ENCODE measurements at regions not wholly inside any gene's neighbourhood (a gene's known extent, or its start where the extent isn't known, plus 50 kb on each side); places are given as distances from the start of the nearest gene placed in this dataset.

DNA sequence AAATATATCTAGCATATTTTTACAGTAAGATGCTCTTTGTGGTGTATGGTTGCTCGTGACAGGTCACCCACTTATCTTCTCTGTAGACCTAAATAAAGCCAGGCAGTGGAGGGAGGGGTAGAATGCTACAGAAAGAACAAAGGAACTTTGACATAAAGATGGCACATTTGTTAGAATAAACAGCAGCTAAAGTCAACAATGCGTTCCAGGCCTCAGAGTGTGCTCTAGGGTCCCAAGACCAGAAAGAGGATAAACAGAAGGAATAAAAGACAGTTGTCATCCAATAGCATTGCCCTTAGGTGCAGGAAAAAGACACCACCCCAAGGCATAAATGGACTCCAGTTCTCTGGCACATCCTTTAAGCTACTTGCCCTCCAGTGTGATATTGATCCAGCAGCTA lies 523.0 kb upstream of the CDH11 start:
- H3K36me3 Mint-ChIP-seq = no peaks in the 10 kb centered on the region

DNA sequence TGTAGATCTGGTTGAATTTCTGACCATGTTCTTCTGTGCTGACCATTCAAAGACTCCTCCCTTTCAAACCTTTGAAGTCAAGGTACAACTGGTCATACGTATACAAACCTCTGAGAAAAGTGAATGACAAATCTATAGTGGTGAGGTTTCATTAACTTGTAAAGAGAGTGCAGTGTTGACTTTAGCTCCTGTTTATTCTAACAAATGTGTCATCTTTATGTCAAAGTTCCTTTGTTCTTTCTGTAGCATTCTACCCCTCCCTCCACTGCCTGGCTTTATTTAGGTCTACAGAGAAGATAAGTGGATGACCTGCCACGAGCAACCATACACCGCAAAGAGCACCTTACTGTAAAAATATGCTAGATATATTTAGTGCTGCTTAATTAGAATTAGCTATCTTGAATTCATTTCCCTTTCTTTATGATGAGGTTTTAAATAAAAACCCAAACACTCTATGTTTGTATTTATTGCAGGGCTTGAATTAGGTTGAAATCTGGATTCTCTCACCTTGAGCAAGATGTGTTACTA lies 520.0 kb upstream of the CDH11 start:
- WGBS (ENCODE audit: insufficient coverage) = no CpG with 5 or more reads among the region's 3 CpGs
- Histone ChIP-seq H3K27ac (ENCODE audit: low read length) (no peak overlapping the region), H3K36me3 (ENCODE audit: control insufficient read depth in 2 of 2, extremely low read depth in 1 of 2, insufficient read depth in 1 of 2, low read length in 1 of 2) (no peaks in the 10 kb centered on the region), H3K4me3 (ENCODE audit: control insufficient read depth in 1 of 2, extremely low read depth in 1 of 2, low read length in 1 of 2) (no peak overlapping the region), H3K9me3 (no peaks in the 10 kb centered on the region), H3K4me1 (ENCODE audit: control insufficient read depth in 1 of 2, extremely low read depth in 1 of 2, insufficient read depth in 2 of 2, low read length in 2 of 2) (no peaks in the 10 kb centered on the region), H3K27me3 (replicated peaks in 1 of 2; ENCODE audit: control insufficient read depth in 2 of 2, extremely low read depth in 1 of 2, insufficient read depth in 2 of 2, low read length in 1 of 2) (no peaks in the 10 kb centered on the region)
- H3K27ac Mint-ChIP-seq = no peak overlapping the region
- H3K4me3 Mint-ChIP-seq = no peak overlapping the region
- ChIA-PET CTCF (no interaction called here), POLR2A (no interaction called here)
- DNase-seq (no peak), ATAC-seq (replicated peaks in 1 of 4) (no peak)
- H3K36me3 Mint-ChIP-seq = no peaks in the 10 kb centered on the region
- H3K4me1 Mint-ChIP-seq = no peaks in the 10 kb centered on the region
- peaks cover 4 to 12% (median 4%) of the 10 kb centered on the region in 3 donors for H3K9me3 Mint-ChIP-seq
- no peaks in the 10 kb centered on the region for H3K27me3 Mint-ChIP-seq

More for the DNA sequence above, 523.0 kb upstream of the CDH11 start:
- ChIA-PET POLR2A (no interaction called here), CTCF (no interaction called here)
- 86% methylated on average over 1 of the region's 2 CpGs for WGBS (ENCODE audit: insufficient coverage)
- no peaks in the 10 kb centered on the region for H3K36me3 ChIP-seq (ENCODE audit: control insufficient read depth in 2 of 2, extremely low read depth in 1 of 2, insufficient read depth in 1 of 2, low read length in 1 of 2)
- Mint-ChIP-seq H3K9me3 (peaks cover 4 to 13% (median 9%) of the 10 kb centered on the region in 3 donors), H3K4me1 (no peaks in the 10 kb centered on the region), H3K27ac (no peak overlapping the region), H3K4me3 (no peak overlapping the region), H3K27me3 (no peaks in the 10 kb centered on the region)
- no peaks in the 10 kb centered on the region for H3K9me3 ChIP-seq
- DNase-seq (no peak), ATAC-seq (replicated peaks in 1 of 4) (no peak)
- H3K4me1 ChIP-seq (ENCODE audit: control insufficient read depth in 1 of 2, extremely low read depth in 1 of 2, insufficient read depth in 2 of 2, low read length in 2 of 2) = no peaks in the 10 kb centered on the region
- no peak overlapping the region for H3K4me3 ChIP-seq (ENCODE audit: control insufficient read depth in 1 of 2, extremely low read depth in 1 of 2, low read length in 1 of 2)
- no peak overlapping the region for H3K27ac ChIP-seq (ENCODE audit: low read length)
- no peaks in the 10 kb centered on the region for H3K27me3 ChIP-seq (replicated peaks in 1 of 2; ENCODE audit: control insufficient read depth in 2 of 2, extremely low read depth in 1 of 2, insufficient read depth in 2 of 2, low read length in 1 of 2)

GRCh38 chr16:65641049-65641761 lies 519.3 kb upstream of the CDH11 start:
- peaks cover 4 to 12% (median 4%) of the 10 kb centered on the region in 3 donors for H3K9me3 Mint-ChIP-seq
- H3K4me3 Mint-ChIP-seq = no peak overlapping the region
- H3K36me3 Mint-ChIP-seq = no peaks in the 10 kb centered on the region
- 50% methylated on average over 1 of the region's 3 CpGs for WGBS (ENCODE audit: insufficient coverage)
- ChIA-PET CTCF (no interaction called here), POLR2A (no interaction called here)
- no peaks in the 10 kb centered on the region for H3K4me1 Mint-ChIP-seq
- DNase-seq (no peak), ATAC-seq (replicated peaks in 1 of 4) (no peak)
- H3K4me3 ChIP-seq (ENCODE audit: control insufficient read depth in 1 of 2, extremely low read depth in 1 of 2, low read length in 1 of 2) = no peak overlapping the region
- H3K27me3 Mint-ChIP-seq = no peaks in the 10 kb centered on the region
- no peaks in the 10 kb centered on the region for H3K4me1 ChIP-seq (ENCODE audit: control insufficient read depth in 1 of 2, extremely low read depth in 1 of 2, insufficient read depth in 2 of 2, low read length in 2 of 2)
- no peaks in the 10 kb centered on the region for H3K36me3 ChIP-seq (ENCODE audit: control insufficient read depth in 2 of 2, extremely low read depth in 1 of 2, insufficient read depth in 1 of 2, low read length in 1 of 2)
- H3K27ac Mint-ChIP-seq = no peak overlapping the region
- H3K9me3 ChIP-seq = no peaks in the 10 kb centered on the region
- no peak overlapping the region for H3K27ac ChIP-seq (ENCODE audit: low read length)
- no peaks in the 10 kb centered on the region for H3K27me3 ChIP-seq (replicated peaks in 1 of 2; ENCODE audit: control insufficient read depth in 2 of 2, extremely low read depth in 1 of 2, insufficient read depth in 2 of 2, low read length in 1 of 2)

GRCh38 chr16:65634833-65635232 lies 513.0 kb upstream of the CDH11 start:
- no peak overlapping the region for H3K27ac Mint-ChIP-seq
- H3K4me1 ChIP-seq (ENCODE audit: control insufficient read depth in 1 of 2, extremely low read depth in 1 of 2, insufficient read depth in 2 of 2, low read length in 2 of 2) = no peaks in the 10 kb centered on the region
- no peak for DNase-seq
- no peaks in the 10 kb centered on the region for H3K9me3 ChIP-seq
- H3K4me3 ChIP-seq (ENCODE audit: control insufficient read depth in 1 of 2, extremely low read depth in 1 of 2, low read length in 1 of 2) = no peak overlapping the region
- H3K27me3 ChIP-seq (replicated peaks in 1 of 2; ENCODE audit: control insufficient read depth in 2 of 2, extremely low read depth in 1 of 2, insufficient read depth in 2 of 2, low read length in 1 of 2) = peaks cover 0 to 4% of the 10 kb centered on the region in 2 experiments
- ChIA-PET CTCF (no interaction called here), POLR2A (no interaction called here)
- no peaks in the 10 kb centered on the region for H3K36me3 ChIP-seq (ENCODE audit: control insufficient read depth in 2 of 2, extremely low read depth in 1 of 2, insufficient read depth in 1 of 2, low read length in 1 of 2)
- no peak overlapping the region for H3K27ac ChIP-seq (ENCODE audit: low read length)
- peaks cover 0 to 15% (median 5%) of the 10 kb centered on the region in 3 donors for H3K9me3 Mint-ChIP-seq
- no peaks in the 10 kb centered on the region for H3K36me3 Mint-ChIP-seq
- H3K4me3 Mint-ChIP-seq = no peak overlapping the region
- H3K4me1 Mint-ChIP-seq = no peaks in the 10 kb centered on the region
- H3K27me3 Mint-ChIP-seq = peaks cover 0 to 2% of the 10 kb centered on the region in 2 donors
- WGBS (ENCODE audit: insufficient coverage) = no CpG with 5 or more reads among the region's 1 CpG
- ATAC-seq (replicated peaks in 1 of 4) = no peak

GRCh38 chr16:65634291-65634690 lies 512.4 kb upstream of the CDH11 start:
- peaks cover 0 to 11% (median 9%) of the 10 kb centered on the region in 3 donors for H3K9me3 Mint-ChIP-seq
- H3K27me3 Mint-ChIP-seq = peaks cover 0 to 2% of the 10 kb centered on the region in 2 donors
- CTCF ChIA-PET = no interaction called here

DNA sequence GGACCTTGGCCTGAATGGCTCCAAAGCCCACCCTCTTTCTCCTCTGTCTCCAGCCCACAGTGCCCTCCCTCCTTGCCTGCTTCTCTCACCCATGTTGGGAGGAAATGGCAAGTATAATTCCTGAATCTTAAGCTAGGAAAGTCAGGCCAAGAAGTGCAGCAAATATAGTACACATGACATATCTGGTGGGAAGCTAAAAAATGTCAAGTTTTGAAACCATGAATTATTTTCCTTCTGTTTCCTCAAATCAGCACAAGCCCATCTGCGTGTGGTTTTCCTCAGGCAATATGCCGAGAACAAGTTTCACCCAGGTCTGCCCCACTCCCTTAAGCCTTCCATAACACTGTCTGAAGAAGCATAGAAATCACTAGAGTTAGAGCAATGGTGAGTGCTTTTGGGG lies 502.8 kb upstream of the CDH11 start:
- ChIA-PET CTCF (no interaction called here), POLR2A (no interaction called here)
- Histone ChIP-seq H3K27ac (ENCODE audit: low read length) (no peak overlapping the region), H3K4me3 (ENCODE audit: control insufficient read depth in 1 of 2, extremely low read depth in 1 of 2, low read length in 1 of 2) (no peak overlapping the region), H3K9me3 (no peaks in the 10 kb centered on the region), H3K4me1 (ENCODE audit: control insufficient read depth in 1 of 2, extremely low read depth in 1 of 2, insufficient read depth in 2 of 2, low read length in 2 of 2) (no peaks in the 10 kb centered on the region), H3K36me3 (ENCODE audit: control insufficient read depth in 2 of 2, extremely low read depth in 1 of 2, insufficient read depth in 1 of 2, low read length in 1 of 2) (no peaks in the 10 kb centered on the region), H3K27me3 (replicated peaks in 1 of 2; ENCODE audit: control insufficient read depth in 2 of 2, extremely low read depth in 1 of 2, insufficient read depth in 2 of 2, low read length in 1 of 2) (no peaks in the 10 kb centered on the region)
- no peak overlapping the region for H3K4me3 Mint-ChIP-seq
- no peaks in the 10 kb centered on the region for H3K36me3 Mint-ChIP-seq
- DNase-seq (no peak), ATAC-seq (replicated peaks in 1 of 4) (no peak)
- no peaks in the 10 kb centered on the region for H3K27me3 Mint-ChIP-seq
- no peak overlapping the region for H3K27ac Mint-ChIP-seq
- H3K4me1 Mint-ChIP-seq = no peaks in the 10 kb centered on the region
- WGBS (ENCODE audit: insufficient coverage) = no CpG with 5 or more reads among the region's 2 CpGs
- peaks cover 0 to 7% (median 5%) of the 10 kb centered on the region in 3 donors for H3K9me3 Mint-ChIP-seq

More at GRCh38 chr16:65634291-65634690, 512.4 kb upstream of the CDH11 start:
- Histone ChIP-seq H3K36me3 (ENCODE audit: control insufficient read depth in 2 of 2, extremely low read depth in 1 of 2, insufficient read depth in 1 of 2, low read length in 1 of 2) (no peaks in the 10 kb centered on the region), H3K9me3 (no peaks in the 10 kb centered on the region), H3K27me3 (replicated peaks in 1 of 2; ENCODE audit: control insufficient read depth in 2 of 2, extremely low read depth in 1 of 2, insufficient read depth in 2 of 2, low read length in 1 of 2) (peaks cover 0 to 4% of the 10 kb centered on the region in 2 experiments), H3K27ac (ENCODE audit: low read length) (no peak overlapping the region), H3K4me1 (ENCODE audit: control insufficient read depth in 1 of 2, extremely low read depth in 1 of 2, insufficient read depth in 2 of 2, low read length in 2 of 2) (no peaks in the 10 kb centered on the region), H3K4me3 (ENCODE audit: control insufficient read depth in 1 of 2, extremely low read depth in 1 of 2, low read length in 1 of 2) (no peak overlapping the region)
- DNase-seq = no peak
- Mint-ChIP-seq H3K4me3 (no peak overlapping the region), H3K27ac (no peak overlapping the region), H3K4me1 (no peaks in the 10 kb centered on the region), H3K36me3 (no peaks in the 10 kb centered on the region)
- POLR2A ChIA-PET = no interaction called here
- 53% methylated on average over 3 of the region's 5 CpGs for WGBS (ENCODE audit: insufficient coverage)
- ATAC-seq (replicated peaks in 1 of 4) = no peak

All from T-cell (primary cell).